GM12878 (cell line): ENCODE measurements at regions not wholly inside any gene's neighbourhood (a gene's known extent, or its start where the extent isn't known, plus 50 kb on each side); places are given as distances from the start of the nearest gene placed in this dataset.

ENCODE experiments used
- CREB1 ChIP-seq: IDR thresholded peaks from 2 replicates; pipeline ENCODE4 v1.6.1; 2012; ENCODE audit warnings: low read depth, mild to moderate bottlenecking, inconsistent platforms
- EP300 ChIP-seq, 2 experiments: fragments of 150-350 bp in 1 of 2; IDR thresholded peaks; 2 replicates each; pipeline ENCODE4 v1.6.1; 2011 to 2012; ENCODE audit warnings: low read depth in 2 of 2, low read length in 2 of 2, borderline replicate concordance in 1 of 2, improper control_type of control experiment in 1 of 2, inconsistent platforms in 1 of 2; ENCODE audit not compliant: control insufficient read depth in 1 of 2
- FOXM1 ChIP-seq: IDR thresholded peaks from 2 replicates; pipeline ENCODE4 v1.6.1; 2012; ENCODE audit warnings: low read depth, mild to moderate bottlenecking, inconsistent platforms, low read length, moderate library complexity
- JUNB ChIP-seq: IDR thresholded peaks from 2 replicates; pipeline ENCODE4 v1.6.1; 2016; ENCODE audit warnings: antibody characterized with exemption, mild to moderate bottlenecking
- POLR2A ChIP-seq: IDR thresholded peaks from 2 replicates; pipeline ENCODE4 v1.6.1; 2011; ENCODE audit warnings: low read depth, mild to moderate bottlenecking, low read length
- SREBF2 ChIP-seq: IDR thresholded peaks from 2 replicates; pipeline ENCODE4 v1.6.1; 2012; ENCODE audit warnings: mild to moderate bottlenecking, low read length
- TF ChIP-seq, protein P1 (sequence below): IDR thresholded peaks from 2 replicates; pipeline ENCODE4 v1.6.1; 2012; ENCODE audit warnings: low read length, inconsistent platforms
- TF ChIP-seq, protein P2 (sequence below): IDR thresholded peaks from 2 replicates; pipeline ENCODE4 v1.6.1; 2012; ENCODE audit warnings: low read depth, low read length, improper control_type of control experiment
- TF ChIP-seq, protein P3 (sequence below): fragments of 450-650 bp; IDR thresholded peaks from 2 replicates; pipeline ENCODE4 v1.6.1; 2017; ENCODE audit warnings: antibody characterized with exemption, mild to moderate bottlenecking, moderate library complexity
- TF ChIP-seq, protein P4 (sequence below): fragments of 450-650 bp; IDR thresholded peaks from 2 replicates; pipeline ENCODE4 v1.6.1; 2016; ENCODE audit warnings: mild to moderate bottlenecking
- TF ChIP-seq, protein P5 (sequence below): IDR thresholded peaks from 2 replicates; pipeline ENCODE4 v1.6.1; 2011; ENCODE audit warnings: low read depth, low read length, improper control_type of control experiment, borderline replicate concordance
- TF ChIP-seq, protein P6 (sequence below): IDR thresholded peaks from 2 replicates; pipeline ENCODE4 v1.6.1; 2011; ENCODE audit warnings: borderline replicate concordance, low read depth, mild to moderate bottlenecking, moderate library complexity, low read length; ENCODE audit not compliant: insufficient read depth, poor library complexity, severe bottlenecking
- TF ChIP-seq, protein P7 (sequence below), 3 experiments: IDR thresholded peaks in 2 of 3; conservative IDR thresholded peaks in 1 of 3; 2 replicates each; pipeline ENCODE4 v1.5.1; 2011; ENCODE audit warnings: low read depth in 3 of 3, low read length in 3 of 3, mild to moderate bottlenecking in 3 of 3, control low read depth in 2 of 3, moderate library complexity in 2 of 3, inconsistent platforms in 1 of 3, mixed read lengths in 1 of 3; ENCODE audit not compliant: control insufficient read depth in 2 of 3, insufficient read depth in 1 of 3; ENCODE audit errors: extremely low read depth in 1 of 3

DNA sequence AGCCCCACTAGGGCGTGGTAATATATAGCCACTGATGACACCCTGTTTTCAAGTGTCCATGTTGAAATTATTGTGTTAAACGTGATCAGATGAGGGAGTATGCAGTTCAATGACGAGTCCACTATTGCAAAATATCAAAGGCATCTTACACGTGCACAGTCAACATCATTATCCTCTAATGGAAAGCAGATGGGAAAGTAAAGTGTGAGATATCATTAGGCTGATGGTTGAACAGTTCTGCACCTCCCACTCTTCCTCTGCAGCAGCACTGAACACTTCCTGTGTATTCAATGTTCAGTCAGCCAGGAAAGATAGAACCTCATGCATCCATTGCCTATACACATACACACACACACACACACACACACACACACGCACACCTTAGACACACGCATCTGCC is 431.8 kb upstream of the CCDC54 start:
- TF ChIP-seq, protein P1, sequence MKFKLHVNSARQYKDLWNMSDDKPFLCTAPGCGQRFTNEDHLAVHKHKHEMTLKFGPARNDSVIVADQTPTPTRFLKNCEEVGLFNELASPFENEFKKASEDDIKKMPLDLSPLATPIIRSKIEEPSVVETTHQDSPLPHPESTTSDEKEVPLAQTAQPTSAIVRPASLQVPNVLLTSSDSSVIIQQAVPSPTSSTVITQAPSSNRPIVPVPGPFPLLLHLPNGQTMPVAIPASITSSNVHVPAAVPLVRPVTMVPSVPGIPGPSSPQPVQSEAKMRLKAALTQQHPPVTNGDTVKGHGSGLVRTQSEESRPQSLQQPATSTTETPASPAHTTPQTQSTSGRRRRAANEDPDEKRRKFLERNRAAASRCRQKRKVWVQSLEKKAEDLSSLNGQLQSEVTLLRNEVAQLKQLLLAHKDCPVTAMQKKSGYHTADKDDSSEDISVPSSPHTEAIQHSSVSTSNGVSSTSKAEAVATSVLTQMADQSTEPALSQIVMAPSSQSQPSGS = no peak
- TF ChIP-seq SREBF2 = no peak
- no peak for TF ChIP-seq CREB1
- TF ChIP-seq EP300 (IDR thresholded peaks at IDR 0.05; ENCODE audit: borderline replicate concordance in 1 of 2, control insufficient read depth in 1 of 2, low read depth in 2 of 2, low read length in 2 of 2) = no peak
- no peak for TF ChIP-seq POLR2A
- TF ChIP-seq JUNB = no peak
- TF ChIP-seq, protein P2, sequence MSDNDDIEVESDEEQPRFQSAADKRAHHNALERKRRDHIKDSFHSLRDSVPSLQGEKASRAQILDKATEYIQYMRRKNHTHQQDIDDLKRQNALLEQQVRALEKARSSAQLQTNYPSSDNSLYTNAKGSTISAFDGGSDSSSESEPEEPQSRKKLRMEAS = no peak
- TF ChIP-seq, protein P3, sequence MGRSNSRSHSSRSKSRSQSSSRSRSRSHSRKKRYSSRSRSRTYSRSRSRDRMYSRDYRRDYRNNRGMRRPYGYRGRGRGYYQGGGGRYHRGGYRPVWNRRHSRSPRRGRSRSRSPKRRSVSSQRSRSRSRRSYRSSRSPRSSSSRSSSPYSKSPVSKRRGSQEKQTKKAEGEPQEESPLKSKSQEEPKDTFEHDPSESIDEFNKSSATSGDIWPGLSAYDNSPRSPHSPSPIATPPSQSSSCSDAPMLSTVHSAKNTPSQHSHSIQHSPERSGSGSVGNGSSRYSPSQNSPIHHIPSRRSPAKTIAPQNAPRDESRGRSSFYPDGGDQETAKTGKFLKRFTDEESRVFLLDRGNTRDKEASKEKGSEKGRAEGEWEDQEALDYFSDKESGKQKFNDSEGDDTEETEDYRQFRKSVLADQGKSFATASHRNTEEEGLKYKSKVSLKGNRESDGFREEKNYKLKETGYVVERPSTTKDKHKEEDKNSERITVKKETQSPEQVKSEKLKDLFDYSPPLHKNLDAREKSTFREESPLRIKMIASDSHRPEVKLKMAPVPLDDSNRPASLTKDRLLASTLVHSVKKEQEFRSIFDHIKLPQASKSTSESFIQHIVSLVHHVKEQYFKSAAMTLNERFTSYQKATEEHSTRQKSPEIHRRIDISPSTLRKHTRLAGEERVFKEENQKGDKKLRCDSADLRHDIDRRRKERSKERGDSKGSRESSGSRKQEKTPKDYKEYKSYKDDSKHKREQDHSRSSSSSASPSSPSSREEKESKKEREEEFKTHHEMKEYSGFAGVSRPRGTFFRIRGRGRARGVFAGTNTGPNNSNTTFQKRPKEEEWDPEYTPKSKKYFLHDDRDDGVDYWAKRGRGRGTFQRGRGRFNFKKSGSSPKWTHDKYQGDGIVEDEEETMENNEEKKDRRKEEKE = no peak
- TF ChIP-seq, protein P4, sequence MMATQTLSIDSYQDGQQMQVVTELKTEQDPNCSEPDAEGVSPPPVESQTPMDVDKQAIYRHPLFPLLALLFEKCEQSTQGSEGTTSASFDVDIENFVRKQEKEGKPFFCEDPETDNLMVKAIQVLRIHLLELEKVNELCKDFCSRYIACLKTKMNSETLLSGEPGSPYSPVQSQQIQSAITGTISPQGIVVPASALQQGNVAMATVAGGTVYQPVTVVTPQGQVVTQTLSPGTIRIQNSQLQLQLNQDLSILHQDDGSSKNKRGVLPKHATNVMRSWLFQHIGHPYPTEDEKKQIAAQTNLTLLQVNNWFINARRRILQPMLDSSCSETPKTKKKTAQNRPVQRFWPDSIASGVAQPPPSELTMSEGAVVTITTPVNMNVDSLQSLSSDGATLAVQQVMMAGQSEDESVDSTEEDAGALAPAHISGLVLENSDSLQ = no peak
- no peak for TF ChIP-seq FOXM1
- TF ChIP-seq, protein P5, sequence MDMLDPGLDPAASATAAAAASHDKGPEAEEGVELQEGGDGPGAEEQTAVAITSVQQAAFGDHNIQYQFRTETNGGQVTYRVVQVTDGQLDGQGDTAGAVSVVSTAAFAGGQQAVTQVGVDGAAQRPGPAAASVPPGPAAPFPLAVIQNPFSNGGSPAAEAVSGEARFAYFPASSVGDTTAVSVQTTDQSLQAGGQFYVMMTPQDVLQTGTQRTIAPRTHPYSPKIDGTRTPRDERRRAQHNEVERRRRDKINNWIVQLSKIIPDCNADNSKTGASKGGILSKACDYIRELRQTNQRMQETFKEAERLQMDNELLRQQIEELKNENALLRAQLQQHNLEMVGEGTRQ = no peak
- TF ChIP-seq, protein P6, sequence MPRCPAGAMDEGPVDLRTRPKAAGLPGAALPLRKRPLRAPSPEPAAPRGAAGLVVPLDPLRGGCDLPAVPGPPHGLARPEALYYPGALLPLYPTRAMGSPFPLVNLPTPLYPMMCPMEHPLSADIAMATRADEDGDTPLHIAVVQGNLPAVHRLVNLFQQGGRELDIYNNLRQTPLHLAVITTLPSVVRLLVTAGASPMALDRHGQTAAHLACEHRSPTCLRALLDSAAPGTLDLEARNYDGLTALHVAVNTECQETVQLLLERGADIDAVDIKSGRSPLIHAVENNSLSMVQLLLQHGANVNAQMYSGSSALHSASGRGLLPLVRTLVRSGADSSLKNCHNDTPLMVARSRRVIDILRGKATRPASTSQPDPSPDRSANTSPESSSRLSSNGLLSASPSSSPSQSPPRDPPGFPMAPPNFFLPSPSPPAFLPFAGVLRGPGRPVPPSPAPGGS = no peak
- TF ChIP-seq, protein P7, sequence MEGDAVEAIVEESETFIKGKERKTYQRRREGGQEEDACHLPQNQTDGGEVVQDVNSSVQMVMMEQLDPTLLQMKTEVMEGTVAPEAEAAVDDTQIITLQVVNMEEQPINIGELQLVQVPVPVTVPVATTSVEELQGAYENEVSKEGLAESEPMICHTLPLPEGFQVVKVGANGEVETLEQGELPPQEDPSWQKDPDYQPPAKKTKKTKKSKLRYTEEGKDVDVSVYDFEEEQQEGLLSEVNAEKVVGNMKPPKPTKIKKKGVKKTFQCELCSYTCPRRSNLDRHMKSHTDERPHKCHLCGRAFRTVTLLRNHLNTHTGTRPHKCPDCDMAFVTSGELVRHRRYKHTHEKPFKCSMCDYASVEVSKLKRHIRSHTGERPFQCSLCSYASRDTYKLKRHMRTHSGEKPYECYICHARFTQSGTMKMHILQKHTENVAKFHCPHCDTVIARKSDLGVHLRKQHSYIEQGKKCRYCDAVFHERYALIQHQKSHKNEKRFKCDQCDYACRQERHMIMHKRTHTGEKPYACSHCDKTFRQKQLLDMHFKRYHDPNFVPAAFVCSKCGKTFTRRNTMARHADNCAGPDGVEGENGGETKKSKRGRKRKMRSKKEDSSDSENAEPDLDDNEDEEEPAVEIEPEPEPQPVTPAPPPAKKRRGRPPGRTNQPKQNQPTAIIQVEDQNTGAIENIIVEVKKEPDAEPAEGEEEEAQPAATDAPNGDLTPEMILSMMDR (IDR thresholded peaks at IDR 0.05 in 2 of 3, conservative IDR thresholded peaks at IDR 0.05 in 1 of 3; ENCODE audit: control insufficient read depth in 2 of 3, extremely low read depth in 1 of 3, insufficient read depth in 1 of 3, low read depth in 3 of 3, low read length in 3 of 3) = no peak
